BJ (cell line): ENCODE measurements at regions not wholly inside any gene's neighbourhood (a gene's known extent, or its start where the extent isn't known, plus 50 kb on each side); places are given as distances from the start of the nearest gene placed in this dataset.

Experiments used
- CTCF ChIA-PET: fragments of 350-600 bp; formaldehyde crosslinking; extraction: SDS; loops from one replicate; lab custom pipeline; 2021; ENCODE audit warnings: antibody characterized with exemption, inconsistent platforms; lab: Yijun Ruan, JAX
- POLR2A ChIA-PET: fragments of 300-600 bp; sonication (Branson Sonifier 250); formaldehyde crosslinking; extraction: SDS; loops from one replicate; lab custom pipeline; 2021; ENCODE audit warnings: antibody characterized with exemption; lab: Charles Lee
- DNase-seq: peaks from one replicate; pipeline ENCODE4 v3.0.0-alpha.2; 2011; ENCODE audit warnings: low read depth
- H3K27me3 ChIP-seq: 2 replicates; pipeline ENCODE4 v1.6.0; 2011; ENCODE audit warnings: low read length; ENCODE audit not compliant: control insufficient read depth, insufficient read depth
- H3K36me3 ChIP-seq: 2 replicates; pipeline ENCODE4 v1.5.1; 2011; ENCODE audit warnings: low read length; ENCODE audit not compliant: control insufficient read depth, insufficient read depth
- H3K4me3 ChIP-seq: 2 replicates; pipeline ENCODE4 v1.5.1; 2011; ENCODE audit warnings: low read depth, mild to moderate bottlenecking, control low read depth, low read length
- CTCF ChIP-seq: IDR thresholded peaks from 2 replicates; pipeline ENCODE4 v1.5.1; 2011; ENCODE audit warnings: low read depth, mild to moderate bottlenecking, control low read depth, inconsistent platforms, low read length, moderate library complexity; ENCODE audit not compliant: insufficient read depth

GRCh38 chr5:125630237-125630636 lies 793.0 kb upstream of the GRAMD2B start:
- POLR2A ChIA-PET: no interaction called here

GRCh38 chr5:125633523-125633922 lies 789.7 kb upstream of the GRAMD2B start:
- ChIA-PET CTCF (no interaction called here), POLR2A (no interaction called here)
- no peak for TF ChIP-seq CTCF
- no peak overlapping the region for H3K4me3 ChIP-seq
- H3K27me3 ChIP-seq: no peaks in the 10 kb centered on the region
- no peak for DNase-seq
- H3K36me3 ChIP-seq: no peaks in the 10 kb centered on the region

More at GRCh38 chr5:125630237-125630636, 793.0 kb upstream of the GRAMD2B start:
- no peaks in the 10 kb centered on the region for H3K36me3 ChIP-seq
- TF ChIP-seq CTCF: no peak
- H3K4me3 ChIP-seq: no peak overlapping the region
- CTCF ChIA-PET: no interaction called here
- DNase-seq: no peak
- H3K27me3 ChIP-seq: no peaks in the 10 kb centered on the region

- Histone ChIP-seq H3K27me3 (no peaks in the 10 kb centered on the region), H3K36me3 (no peaks in the 10 kb centered on the region), H3K4me3 (no peak overlapping the region)
- DNase-seq: no peak
- POLR2A ChIA-PET: no interaction called here
- TF ChIP-seq CTCF: no peak
- CTCF ChIA-PET: no interaction called here
Observed at GRCh38 chr5:125634216-125634835, 788.9 kb upstream of the GRAMD2B start.

GRCh38 chr5:125639858-125640257 lies 783.4 kb upstream of the GRAMD2B start:
- Histone ChIP-seq H3K36me3 (no peaks in the 10 kb centered on the region), H3K27me3 (no peaks in the 10 kb centered on the region), H3K4me3 (no peak overlapping the region)
- ChIA-PET POLR2A (no interaction called here), CTCF (interaction anchor here (1.6 kb wide), 1 partner anchor 11 kb away, joined by 4 read pairs; no protein-coding TSS in a partner anchor)
- no peak for DNase-seq
- TF ChIP-seq CTCF: no peak

GRCh38 chr5:125652761-125653160 lies 770.4 kb upstream of the GRAMD2B start:
- Histone ChIP-seq H3K4me3 (no peak overlapping the region), H3K36me3 (no peaks in the 10 kb centered on the region), H3K27me3 (no peaks in the 10 kb centered on the region)
- DNase-seq: no peak
- TF ChIP-seq CTCF: no peak
- CTCF ChIA-PET: no interaction called here
- POLR2A ChIA-PET: no interaction called here
